Nephron progenitor cell (in vitro differentiated cells): ENCODE measurements at regions not wholly inside any gene's neighbourhood (a gene's known extent, or its start where the extent isn't known, plus 50 kb on each side); places are given as distances from the start of the nearest gene placed in this dataset.

Experiments used
- DNase-seq: peaks from one replicate; pipeline ENCODE4 v3.0.0; 2021
- H3K27ac Mint-ChIP-seq: 2 replicates; pipeline ENCODE4 v1.8.0; 2021; ENCODE audit warnings: mild to moderate bottlenecking, moderate library complexity, mixed read lengths
- H3K27me3 Mint-ChIP-seq: 2 replicates; pipeline ENCODE4 v1.8.0; 2021; ENCODE audit warnings: mild to moderate bottlenecking, low read depth, mixed read lengths; ENCODE audit not compliant: poor library complexity
- H3K36me3 Mint-ChIP-seq: 2 replicates; pipeline ENCODE4 v1.8.0; 2021; ENCODE audit warnings: low read depth, mixed read lengths
- H3K4me1 Mint-ChIP-seq: 2 replicates; pipeline ENCODE4 v1.8.0; 2021; ENCODE audit warnings: mixed read lengths
- H3K4me3 Mint-ChIP-seq: 2 replicates; pipeline ENCODE4 v1.8.0; 2021; ENCODE audit warnings: mild to moderate bottlenecking, moderate library complexity, mixed read lengths
- H3K9me3 Mint-ChIP-seq: 2 replicates; pipeline ENCODE4 v1.8.0; 2021; ENCODE audit warnings: mild to moderate bottlenecking, moderate library complexity, mixed read lengths
- TF ChIP-seq, protein P1 (sequence below): fragments of 200-600 bp; sonication (generic); IDR thresholded peaks from 2 replicates; pipeline ENCODE4 v1.5.0; 2021; ENCODE audit warnings: antibody characterized with exemption

DNA sequence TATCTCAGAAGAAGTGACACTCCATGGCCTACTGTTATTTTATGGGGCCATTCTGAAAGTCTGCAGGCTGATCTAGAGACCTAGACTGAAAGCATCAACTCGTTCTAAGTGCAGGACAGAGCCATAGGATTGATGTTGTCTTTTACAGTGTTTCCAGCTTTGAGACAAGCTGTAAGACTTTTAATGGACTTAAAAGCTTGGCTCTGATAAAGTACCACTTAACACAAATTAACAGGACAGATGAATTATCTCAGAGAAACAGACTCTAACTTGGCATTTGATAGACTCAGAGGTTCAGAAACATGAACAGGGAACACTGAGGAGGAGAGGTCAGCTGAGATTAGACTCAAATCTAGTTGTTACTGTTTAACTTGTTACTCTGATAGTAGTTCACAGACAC is 203.2 kb downstream of the TLR4 start:
- TF ChIP-seq, protein P1, sequence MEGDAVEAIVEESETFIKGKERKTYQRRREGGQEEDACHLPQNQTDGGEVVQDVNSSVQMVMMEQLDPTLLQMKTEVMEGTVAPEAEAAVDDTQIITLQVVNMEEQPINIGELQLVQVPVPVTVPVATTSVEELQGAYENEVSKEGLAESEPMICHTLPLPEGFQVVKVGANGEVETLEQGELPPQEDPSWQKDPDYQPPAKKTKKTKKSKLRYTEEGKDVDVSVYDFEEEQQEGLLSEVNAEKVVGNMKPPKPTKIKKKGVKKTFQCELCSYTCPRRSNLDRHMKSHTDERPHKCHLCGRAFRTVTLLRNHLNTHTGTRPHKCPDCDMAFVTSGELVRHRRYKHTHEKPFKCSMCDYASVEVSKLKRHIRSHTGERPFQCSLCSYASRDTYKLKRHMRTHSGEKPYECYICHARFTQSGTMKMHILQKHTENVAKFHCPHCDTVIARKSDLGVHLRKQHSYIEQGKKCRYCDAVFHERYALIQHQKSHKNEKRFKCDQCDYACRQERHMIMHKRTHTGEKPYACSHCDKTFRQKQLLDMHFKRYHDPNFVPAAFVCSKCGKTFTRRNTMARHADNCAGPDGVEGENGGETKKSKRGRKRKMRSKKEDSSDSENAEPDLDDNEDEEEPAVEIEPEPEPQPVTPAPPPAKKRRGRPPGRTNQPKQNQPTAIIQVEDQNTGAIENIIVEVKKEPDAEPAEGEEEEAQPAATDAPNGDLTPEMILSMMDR: no peak
- Mint-ChIP-seq H3K4me3 (no peak overlapping the region), H3K36me3 (peaks cover 22% of the 10 kb centered on the region), H3K27me3 (peaks cover 2% of the 10 kb centered on the region), H3K9me3 (peaks cover 34% of the 10 kb centered on the region), H3K27ac (no peak overlapping the region), H3K4me1 (peaks cover 16% of the 10 kb centered on the region)
- DNase-seq: no peak

DNA sequence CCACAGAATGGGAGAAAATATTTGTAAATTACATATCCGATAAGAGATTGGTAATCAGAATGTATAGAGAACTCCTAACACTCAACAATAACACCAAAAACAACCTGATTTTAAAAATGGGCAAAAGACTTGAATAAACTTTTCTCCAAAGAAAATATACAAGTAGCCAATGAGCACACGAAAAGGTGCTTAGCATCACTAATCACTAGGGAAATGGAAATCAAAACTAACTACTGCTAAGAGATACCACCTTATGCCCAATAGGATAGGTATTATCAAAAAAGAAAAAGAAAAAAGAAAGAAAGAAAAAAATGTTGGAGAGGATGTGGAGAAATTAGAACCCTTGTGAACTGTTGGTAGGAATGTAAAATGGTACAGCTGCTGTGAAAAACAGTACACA is 212.1 kb downstream of the TLR4 start:
- Mint-ChIP-seq H3K36me3 (peaks cover 7% of the 10 kb centered on the region), H3K27ac (no peak overlapping the region), H3K4me1 (no peaks in the 10 kb centered on the region), H3K27me3 (peaks cover 2% of the 10 kb centered on the region), H3K4me3 (no peak overlapping the region), H3K9me3 (peaks cover 14% of the 10 kb centered on the region)
- TF ChIP-seq, protein P1: no peak
- no peak for DNase-seq

DNA sequence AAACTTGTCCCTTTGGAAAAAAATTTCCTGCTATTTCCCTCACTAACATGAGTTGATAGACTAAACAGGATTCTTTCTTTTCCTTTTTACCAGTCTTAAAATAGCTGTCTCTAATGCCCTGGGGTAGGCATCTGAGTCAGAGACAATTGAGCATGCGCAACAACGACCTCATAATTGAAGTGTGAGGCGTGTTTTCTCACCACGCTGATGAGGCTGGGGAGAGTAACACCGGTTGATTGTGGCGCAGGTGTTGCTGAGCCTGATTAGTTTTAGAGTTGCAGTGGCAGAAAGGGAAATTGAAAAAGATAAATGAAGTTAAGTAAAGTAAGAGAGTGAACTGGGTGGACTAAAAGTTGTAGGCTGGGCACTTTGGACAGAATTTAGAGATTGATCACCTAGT is 213.7 kb downstream of the TLR4 start:
- no peak overlapping the region for H3K4me3 Mint-ChIP-seq
- H3K27me3 Mint-ChIP-seq: no peaks in the 10 kb centered on the region
- TF ChIP-seq, protein P1: no peak
- no peaks in the 10 kb centered on the region for H3K36me3 Mint-ChIP-seq
- no peak overlapping the region for H3K27ac Mint-ChIP-seq
- no peak for DNase-seq
- no peaks in the 10 kb centered on the region for H3K9me3 Mint-ChIP-seq
- no peaks in the 10 kb centered on the region for H3K4me1 Mint-ChIP-seq

- H3K4me1 Mint-ChIP-seq: no peaks in the 10 kb centered on the region
- no peaks in the 10 kb centered on the region for H3K9me3 Mint-ChIP-seq
- H3K36me3 Mint-ChIP-seq: no peaks in the 10 kb centered on the region
- no peaks in the 10 kb centered on the region for H3K27me3 Mint-ChIP-seq
- TF ChIP-seq, protein P1: no peak
- no peak for DNase-seq
- no peak overlapping the region for H3K27ac Mint-ChIP-seq
- no peak overlapping the region for H3K4me3 Mint-ChIP-seq
These were observed 215.3 kb downstream of the TLR4 start for GRCh38 chr9:117919538-117919937.

DNA sequence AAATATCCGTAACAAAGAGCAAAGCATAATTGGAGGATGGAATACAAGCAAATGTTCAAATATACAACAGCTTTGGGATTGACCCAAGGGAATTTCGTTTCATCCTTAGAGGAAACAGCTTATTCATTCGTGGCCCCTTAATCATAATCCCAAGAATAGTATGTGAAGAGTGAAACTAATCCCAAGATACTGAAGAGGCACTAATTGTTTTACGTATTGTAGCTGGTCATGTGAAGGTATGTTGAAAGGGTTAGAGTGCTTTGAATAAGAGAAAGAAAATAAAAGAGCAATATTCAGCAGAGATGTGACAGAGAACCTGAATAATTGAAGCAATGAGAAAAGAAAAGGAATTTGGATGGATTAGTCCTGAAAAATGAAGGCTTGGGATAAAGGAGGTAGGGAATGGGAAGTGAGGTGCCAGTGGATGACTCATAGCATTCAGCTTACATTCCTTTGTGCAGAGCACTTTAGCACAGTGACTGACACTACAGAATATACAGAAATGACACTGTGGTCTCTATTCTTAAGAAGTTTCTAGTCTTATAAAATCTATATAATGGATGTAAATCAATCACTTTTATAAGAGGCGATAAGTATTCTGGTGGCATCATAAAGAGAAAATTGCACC is 221.9 kb downstream of the TLR4 start:
- H3K27ac Mint-ChIP-seq: no peak overlapping the region
- H3K36me3 Mint-ChIP-seq: no peaks in the 10 kb centered on the region
- TF ChIP-seq, protein P1: no peak
- no peaks in the 10 kb centered on the region for H3K9me3 Mint-ChIP-seq
- no peaks in the 10 kb centered on the region for H3K27me3 Mint-ChIP-seq
- no peak overlapping the region for H3K4me3 Mint-ChIP-seq
- no peaks in the 10 kb centered on the region for H3K4me1 Mint-ChIP-seq
- DNase-seq: no peak

DNA sequence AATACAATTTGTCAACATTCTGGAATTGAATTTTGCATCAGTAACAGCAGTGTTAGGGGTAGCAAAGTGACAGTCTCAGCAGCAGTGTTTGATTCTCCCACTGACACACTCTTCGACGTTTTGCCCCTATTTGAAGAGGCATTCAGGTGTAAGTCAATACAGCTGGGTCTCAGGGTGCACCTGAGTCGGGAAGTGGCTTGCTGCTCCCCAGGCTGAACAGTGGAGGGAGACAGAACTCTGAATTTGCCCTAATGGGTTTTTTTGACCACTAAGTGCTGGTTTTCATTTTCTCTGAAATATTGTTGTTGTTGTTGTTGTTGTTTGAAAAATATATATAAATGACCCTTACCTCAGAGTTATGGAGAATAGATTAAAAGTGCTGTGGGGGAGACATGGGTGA is 223.2 kb downstream of the TLR4 start:
- DNase-seq: no peak
- Mint-ChIP-seq H3K4me3 (no peak overlapping the region), H3K36me3 (no peaks in the 10 kb centered on the region), H3K27me3 (no peaks in the 10 kb centered on the region), H3K27ac (no peak overlapping the region), H3K4me1 (no peaks in the 10 kb centered on the region), H3K9me3 (no peaks in the 10 kb centered on the region)
- TF ChIP-seq, protein P1: no peak
